ENCODE measurements at regions not wholly inside any gene's neighbourhood (a gene's known extent, or its start where the extent isn't known, plus 50 kb on each side); places are given as distances from the start of the nearest gene placed in this dataset.

- no peak overlapping the region for H3K27ac Mint-ChIP-seq (ENCODE audit: unreplicated experiment)
- CTCF ChIA-PET: no interaction called here
- TF ChIP-seq CTCF (IDR thresholded peaks at IDR 0.05; ENCODE audit: unreplicated experiment): no peak
- no peaks in the 10 kb centered on the region for H3K36me3 Mint-ChIP-seq (ENCODE audit: insufficient read depth, unreplicated experiment)
- H3K27me3 Mint-ChIP-seq (ENCODE audit: unreplicated experiment): peaks cover 34% of the 10 kb centered on the region
- H3K4me1 Mint-ChIP-seq (ENCODE audit: low read depth, unreplicated experiment): no peaks in the 10 kb centered on the region
- H3K4me3 Mint-ChIP-seq (ENCODE audit: low read depth, unreplicated experiment): no peak overlapping the region
- intact Hi-C loops (cut with micrococcal nuclease; ENCODE audit: unreplicated experiment): no loop called here
- no peaks in the 10 kb centered on the region for H3K9me3 Mint-ChIP-seq (ENCODE audit: low read depth, unreplicated experiment)
- BruUV-seq (replicated peaks): no TSS peak
- DNase-seq: no peak
These were observed 310.8 kb upstream of the SORL1-AS1 start for GRCh38 chr11:121763526-121763925.

DNA sequence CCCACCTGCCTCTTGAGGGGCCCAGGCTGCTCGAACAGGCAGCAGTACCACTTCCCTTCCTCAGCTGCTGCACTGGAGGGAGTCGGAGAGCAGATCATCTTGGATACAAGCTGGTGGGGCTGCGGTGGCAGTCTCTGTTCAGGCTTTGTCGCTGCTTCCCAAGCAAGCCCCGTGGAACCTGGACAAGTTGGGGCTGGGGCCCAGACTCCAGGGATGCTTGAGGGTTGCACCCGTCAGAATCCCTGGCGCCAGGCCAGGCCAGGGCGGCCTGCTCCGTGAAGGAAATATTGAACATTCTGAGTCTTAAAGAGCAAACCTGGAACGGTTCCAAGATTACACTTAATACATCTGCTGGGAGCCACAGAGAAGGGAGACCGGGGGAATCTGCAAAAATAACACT, 310.1 kb upstream of the SORL1-AS1 start:
- peaks cover 27% of the 10 kb centered on the region for H3K27me3 Mint-ChIP-seq (ENCODE audit: unreplicated experiment)
- CTCF ChIA-PET: no interaction called here
- intact Hi-C loops (cut with micrococcal nuclease; ENCODE audit: unreplicated experiment): no loop called here
- no peak for DNase-seq
- no peaks in the 10 kb centered on the region for H3K36me3 Mint-ChIP-seq (ENCODE audit: insufficient read depth, unreplicated experiment)
- H3K27ac Mint-ChIP-seq (ENCODE audit: unreplicated experiment): no peak overlapping the region
- no TSS peak for BruUV-seq (replicated peaks)
- TF ChIP-seq CTCF (IDR thresholded peaks at IDR 0.05; ENCODE audit: unreplicated experiment): no peak
- no peaks in the 10 kb centered on the region for H3K9me3 Mint-ChIP-seq (ENCODE audit: low read depth, unreplicated experiment)
- H3K4me1 Mint-ChIP-seq (ENCODE audit: low read depth, unreplicated experiment): no peaks in the 10 kb centered on the region
- no peak overlapping the region for H3K4me3 Mint-ChIP-seq (ENCODE audit: low read depth, unreplicated experiment)

DNA sequence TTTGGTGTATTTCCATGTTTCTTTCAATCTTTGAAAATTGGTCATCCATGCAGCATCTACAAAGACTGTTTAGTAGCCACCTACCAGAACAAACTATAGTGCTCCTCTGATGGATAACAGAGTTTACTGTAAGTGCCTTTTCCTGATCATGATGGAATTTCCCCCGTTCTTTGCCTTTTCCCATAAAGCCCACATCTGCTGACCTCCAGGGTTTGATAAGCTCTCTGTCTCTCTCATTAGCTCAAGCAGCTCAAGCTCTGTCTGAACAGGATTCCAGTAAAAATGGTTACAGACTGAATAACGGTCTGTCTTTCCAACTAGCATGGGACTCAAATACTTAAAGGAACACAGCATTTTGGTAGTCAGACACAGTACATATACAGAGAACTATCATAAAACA, 308.4 kb upstream of the SORL1-AS1 start:
- Mint-ChIP-seq H3K4me1 (ENCODE audit: low read depth, unreplicated experiment) (no peaks in the 10 kb centered on the region), H3K9me3 (ENCODE audit: low read depth, unreplicated experiment) (no peaks in the 10 kb centered on the region), H3K4me3 (ENCODE audit: low read depth, unreplicated experiment) (no peak overlapping the region), H3K36me3 (ENCODE audit: insufficient read depth, unreplicated experiment) (no peaks in the 10 kb centered on the region), H3K27ac (ENCODE audit: unreplicated experiment) (no peak overlapping the region), H3K27me3 (ENCODE audit: unreplicated experiment) (peaks cover 12% of the 10 kb centered on the region)
- DNase-seq: no peak
- no peak for TF ChIP-seq CTCF (IDR thresholded peaks at IDR 0.05; ENCODE audit: unreplicated experiment)
- intact Hi-C loops (cut with micrococcal nuclease; ENCODE audit: unreplicated experiment): no loop called here
- BruUV-seq (replicated peaks): no TSS peak
- CTCF ChIA-PET: no interaction called here

GRCh38 chr11:121757480-121758125, 304.8 kb upstream of the SORL1-AS1 start:
- CTCF ChIA-PET: no interaction called here
- H3K9me3 Mint-ChIP-seq (ENCODE audit: low read depth, unreplicated experiment): no peaks in the 10 kb centered on the region
- BruUV-seq (replicated peaks): no TSS peak
- no peak for DNase-seq
- no peaks in the 10 kb centered on the region for H3K4me1 Mint-ChIP-seq (ENCODE audit: low read depth, unreplicated experiment)
- no peak overlapping the region for H3K27ac Mint-ChIP-seq (ENCODE audit: unreplicated experiment)
- no peak overlapping the region for H3K4me3 Mint-ChIP-seq (ENCODE audit: low read depth, unreplicated experiment)
- H3K27me3 Mint-ChIP-seq (ENCODE audit: unreplicated experiment): no peaks in the 10 kb centered on the region
- H3K36me3 Mint-ChIP-seq (ENCODE audit: insufficient read depth, unreplicated experiment): no peaks in the 10 kb centered on the region
- intact Hi-C loops (cut with micrococcal nuclease; ENCODE audit: unreplicated experiment): no loop called here
- no peak for TF ChIP-seq CTCF (IDR thresholded peaks at IDR 0.05; ENCODE audit: unreplicated experiment)

Measured in Calu3 (cell line).